Common myeloid progenitor, CD34-positive (primary cell): ENCODE measurements at regions not wholly inside any gene's neighbourhood (a gene's known extent, or its start where the extent isn't known, plus 50 kb on each side); places are given as distances from the start of the nearest gene placed in this dataset.

Experiments
- CTCF ChIA-PET: fragments of 350-600 bp; sonication (Branson Sonifier 250); formaldehyde crosslinking; loops from one replicate; lab custom pipeline; 2021; ENCODE audit warnings: antibody characterized with exemption; lab: Charles Lee
- POLR2A ChIA-PET: fragments of 350-600 bp; sonication (Branson Sonifier 250); formaldehyde crosslinking; loops from one replicate; lab custom pipeline; 2021; ENCODE audit warnings: antibody characterized with exemption; lab: Charles Lee
- DNase-seq, 3 donors: peaks; one replicate each; pipeline versions ENCODE4 v3.0.0 to v3.0.0-alpha.2; 2013
- H3K27ac ChIP-seq, 2 experiments: 1 replicate in 1 of 2; 2 replicates in 1 of 2; pipeline ENCODE4 v1.7.0; 2013; ENCODE audit warnings: inconsistent platforms in 2 of 2, low read length in 2 of 2, mild to moderate bottlenecking in 2 of 2, low read depth in 1 of 2, moderate library complexity in 1 of 2; ENCODE audit not compliant: severe bottlenecking in 2 of 2, insufficient read depth in 1 of 2, poor library complexity in 1 of 2
- H3K27me3 ChIP-seq, 5 experiments: replicated peaks in 2 of 5; 1 replicate in 3 of 5; 2 replicates in 2 of 5; pipeline versions ENCODE4 v1.6.1 to v1.7.0; 2013; ENCODE audit warnings: low read length in 4 of 5, mild to moderate bottlenecking in 2 of 5, moderate library complexity in 2 of 5, inconsistent platforms in 1 of 5; ENCODE audit not compliant: insufficient read depth in 5 of 5, control insufficient read depth in 4 of 5
- H3K36me3 ChIP-seq, 4 experiments: 1 replicate in 2 of 4; 2 replicates in 2 of 4; pipeline versions ENCODE4 v1.6.1 to v1.7.0; 2013; ENCODE audit warnings: low read length in 3 of 4, control low read depth in 1 of 4, mild to moderate bottlenecking in 1 of 4; ENCODE audit not compliant: control insufficient read depth in 4 of 4, insufficient read depth in 4 of 4
- H3K4me1 ChIP-seq, 4 experiments: 1 replicate in 3 of 4; 2 replicates in 1 of 4; pipeline versions ENCODE4 v1.6.1 to v1.7.1; 2013; ENCODE audit warnings: low read length in 3 of 4, mild to moderate bottlenecking in 3 of 4, control low read depth in 1 of 4, inconsistent platforms in 1 of 4, moderate library complexity in 1 of 4; ENCODE audit not compliant: control insufficient read depth in 4 of 4, insufficient read depth in 4 of 4; ENCODE audit errors: control extremely low read depth in 1 of 4
- H3K4me3 ChIP-seq, 7 experiments: 1 replicate in 4 of 7; 2 replicates in 3 of 7; pipeline versions ENCODE4 v1.5.1 to v1.7.0; 2013; ENCODE audit warnings: mild to moderate bottlenecking in 7 of 7, low read length in 6 of 7, moderate library complexity in 6 of 7, inconsistent platforms in 2 of 7, low read depth in 2 of 7, control low read depth in 1 of 7; ENCODE audit not compliant: insufficient read depth in 4 of 7, control insufficient read depth in 1 of 7; ENCODE audit errors: extremely low read depth in 1 of 7
- H3K9me3 ChIP-seq, 5 experiments: 1 replicate in 4 of 5; 2 replicates in 1 of 5; pipeline versions ENCODE4 v1.6.1 to v1.7.1; 2013; ENCODE audit warnings: low read length in 4 of 5, mild to moderate bottlenecking in 2 of 5, inconsistent platforms in 1 of 5, low read depth in 1 of 5, moderate library complexity in 1 of 5; ENCODE audit not compliant: control insufficient read depth in 4 of 5, insufficient read depth in 2 of 5; ENCODE audit errors: control extremely low read depth in 1 of 5
- WGBS: methylation state at CpG from one replicate; pipeline ENCODE4 v1.1.5; 2013; ENCODE audit not compliant: insufficient coverage; 5-methylcytosine and 5-hydroxymethylcytosine counted together

- DNase-seq = no peak
- POLR2A ChIA-PET = no interaction called here
- no CpG with 5 or more reads among the region's 4 CpGs for WGBS
- H3K27ac ChIP-seq = no peak overlapping the region
- H3K4me1 ChIP-seq = no peaks in the 10 kb centered on the region
- H3K4me3 ChIP-seq = no peak overlapping the region
- no peaks in the 10 kb centered on the region for H3K27me3 ChIP-seq
- CTCF ChIA-PET = no interaction called here
- peaks cover 0 to 1% (median 0%) of the 10 kb centered on the region in 5 experiments for H3K9me3 ChIP-seq
- no peaks in the 10 kb centered on the region for H3K36me3 ChIP-seq
Measured at GRCh38 chr1:194280463-194280862, 1094.0 kb upstream of the B3GALT2 start.

DNA sequence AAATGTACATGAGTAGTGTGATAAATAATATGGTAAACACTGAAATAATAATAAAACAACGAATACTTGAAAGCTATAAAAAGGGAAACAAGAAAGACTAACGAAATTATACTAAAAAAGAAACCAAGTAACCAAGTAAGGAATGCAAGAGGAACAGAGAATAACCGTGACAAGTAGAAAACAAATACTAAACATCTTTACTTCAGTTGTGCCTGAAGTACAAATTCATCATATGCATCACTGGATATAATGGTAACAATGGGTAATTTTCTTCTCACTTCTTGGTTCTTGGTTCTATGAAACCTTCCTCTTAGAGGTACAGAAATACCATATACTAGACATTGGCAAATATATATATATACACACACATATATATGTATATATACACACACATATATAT, 1093.6 kb upstream of the B3GALT2 start:
- no peak overlapping the region for H3K27ac ChIP-seq

GRCh38 chr1:194277927-194278326, 1091.5 kb upstream of the B3GALT2 start:
- no peak for DNase-seq
- Histone ChIP-seq H3K4me1 (no peaks in the 10 kb centered on the region), H3K4me3 (no peak overlapping the region), H3K9me3 (peaks cover 0 to 1% (median 0%) of the 10 kb centered on the region in 5 experiments), H3K27me3 (no peaks in the 10 kb centered on the region), H3K27ac (no peak overlapping the region), H3K36me3 (no peaks in the 10 kb centered on the region)
- POLR2A ChIA-PET = no interaction called here
- no CpG with 5 or more reads among the region's 6 CpGs for WGBS
- CTCF ChIA-PET = no interaction called here

More for the DNA sequence above, 1093.6 kb upstream of the B3GALT2 start:
- H3K4me3 ChIP-seq = no peak overlapping the region
- DNase-seq = no peak
- no peaks in the 10 kb centered on the region for H3K4me1 ChIP-seq
- no peaks in the 10 kb centered on the region for H3K36me3 ChIP-seq
- CTCF ChIA-PET = no interaction called here
- no CpG with 5 or more reads among the region's 3 CpGs for WGBS
- POLR2A ChIA-PET = no interaction called here
- no peaks in the 10 kb centered on the region for H3K27me3 ChIP-seq
- H3K9me3 ChIP-seq = peaks cover 0 to 1% (median 0%) of the 10 kb centered on the region in 5 experiments

DNA sequence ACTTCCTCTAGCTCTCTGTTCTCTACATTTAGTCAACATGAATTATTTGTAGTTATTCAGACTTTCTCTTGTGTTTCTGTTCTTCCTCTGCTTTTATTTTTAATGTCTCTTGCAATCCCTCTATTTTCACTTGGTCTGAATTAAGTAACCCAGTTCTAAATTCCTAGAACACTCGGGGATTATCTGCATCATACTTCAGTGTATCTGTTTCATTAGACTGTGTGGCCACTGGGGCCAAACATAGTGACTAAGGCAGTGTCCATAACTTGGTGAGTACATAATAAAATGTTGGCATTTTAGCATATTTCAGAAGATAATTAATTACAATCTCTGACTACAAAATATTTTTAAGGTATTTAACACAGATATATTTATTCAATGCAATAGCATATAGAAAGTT, 1087.2 kb upstream of the B3GALT2 start:
- no CpG with 5 or more reads among the region's 1 CpG for WGBS
- Histone ChIP-seq H3K36me3 (no peaks in the 10 kb centered on the region), H3K4me1 (no peaks in the 10 kb centered on the region), H3K4me3 (no peak overlapping the region), H3K27me3 (no peaks in the 10 kb centered on the region), H3K27ac (no peak overlapping the region), H3K9me3 (peaks cover 0 to 1% (median 0%) of the 10 kb centered on the region in 5 experiments)
- CTCF ChIA-PET = no interaction called here
- DNase-seq = no peak
- POLR2A ChIA-PET = interaction anchor here (0.7 kb wide), 1 partner anchor 13 kb away, joined by 8 read pairs; no protein-coding TSS in a partner anchor

DNA sequence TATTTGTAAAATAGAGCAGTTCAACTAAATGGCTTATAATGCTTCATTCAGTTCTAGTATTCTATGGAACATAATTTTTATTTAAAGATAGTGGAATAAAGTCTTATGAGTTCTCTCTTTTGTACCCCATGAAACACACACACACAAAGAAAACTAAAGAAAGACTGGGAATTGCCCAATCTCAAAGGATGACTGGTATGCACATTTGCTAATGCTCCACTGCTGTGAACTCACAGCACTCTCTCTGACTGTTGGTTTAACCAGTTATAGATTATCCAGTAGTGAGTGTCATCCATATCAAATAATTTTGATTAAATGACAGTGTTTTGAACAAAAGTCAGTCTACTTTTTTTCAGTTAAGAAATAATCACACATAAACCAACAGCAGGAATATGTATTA, 1082.4 kb upstream of the B3GALT2 start:
- CTCF ChIA-PET = no interaction called here
- H3K4me3 ChIP-seq = no peak overlapping the region
- POLR2A ChIA-PET = no interaction called here
- no peak overlapping the region for H3K27ac ChIP-seq
- H3K27me3 ChIP-seq = no peaks in the 10 kb centered on the region
- DNase-seq = no peak
- H3K36me3 ChIP-seq = no peaks in the 10 kb centered on the region
- H3K9me3 ChIP-seq = peaks cover 0 to 4% (median 3%) of the 10 kb centered on the region in 5 experiments
- H3K4me1 ChIP-seq = no peaks in the 10 kb centered on the region

DNA sequence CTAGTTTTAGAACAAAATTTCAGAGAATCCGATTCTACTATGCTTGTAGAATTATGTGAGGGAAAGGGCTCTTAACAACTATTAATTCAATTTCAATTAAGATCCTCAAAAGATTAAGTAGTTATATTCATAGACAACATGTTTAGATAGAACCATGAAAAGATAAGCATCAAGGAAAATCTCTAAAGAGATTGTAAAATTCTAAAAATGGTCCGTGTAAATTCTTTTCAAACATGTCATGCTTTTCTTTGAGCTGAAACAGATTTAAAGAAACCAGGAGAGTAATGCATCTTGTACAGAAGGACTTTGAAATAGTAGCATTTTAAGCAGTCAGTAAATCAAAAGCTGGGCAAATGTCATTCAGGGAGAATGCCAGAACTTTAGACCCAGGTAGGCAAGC, 1080.6 kb upstream of the B3GALT2 start:
- 100% methylated on average over 1 of the region's 2 CpGs for WGBS
- Histone ChIP-seq H3K36me3 (no peaks in the 10 kb centered on the region), H3K27me3 (no peaks in the 10 kb centered on the region), H3K4me3 (no peak overlapping the region), H3K4me1 (no peaks in the 10 kb centered on the region), H3K9me3 (peaks cover 0 to 12% (median 3%) of the 10 kb centered on the region in 5 experiments), H3K27ac (no peak overlapping the region)
- DNase-seq = no peak
- ChIA-PET CTCF (no interaction called here), POLR2A (no interaction called here)

- ChIA-PET CTCF (no interaction called here), POLR2A (no interaction called here)
- no peak for DNase-seq
- Histone ChIP-seq H3K9me3 (no peaks in the 10 kb centered on the region), H3K4me1 (no peaks in the 10 kb centered on the region), H3K27me3 (no peaks in the 10 kb centered on the region), H3K27ac (no peak overlapping the region), H3K36me3 (no peaks in the 10 kb centered on the region), H3K4me3 (no peak overlapping the region)
- WGBS = no CpG with 5 or more reads among the region's 2 CpGs
Measured at GRCh38 chr1:194256010-194256409, 1069.6 kb upstream of the B3GALT2 start.
